Lung microvascular endothelial cell (primary cell): ENCODE measurements at regions not wholly inside any gene's neighbourhood (a gene's known extent, or its start where the extent isn't known, plus 50 kb on each side); places are given as distances from the start of the nearest gene placed in this dataset.
A peak's percentile ranks its signal among the peaks of the same experiment; 100 is the strongest.

Experiments
- DNase-seq, 2 donors: peaks; one replicate each; pipeline versions ENCODE4 v3.0.0 to v3.0.0-alpha.2; 2010; ENCODE audit warnings: low read depth in 2 of 2

DNA sequence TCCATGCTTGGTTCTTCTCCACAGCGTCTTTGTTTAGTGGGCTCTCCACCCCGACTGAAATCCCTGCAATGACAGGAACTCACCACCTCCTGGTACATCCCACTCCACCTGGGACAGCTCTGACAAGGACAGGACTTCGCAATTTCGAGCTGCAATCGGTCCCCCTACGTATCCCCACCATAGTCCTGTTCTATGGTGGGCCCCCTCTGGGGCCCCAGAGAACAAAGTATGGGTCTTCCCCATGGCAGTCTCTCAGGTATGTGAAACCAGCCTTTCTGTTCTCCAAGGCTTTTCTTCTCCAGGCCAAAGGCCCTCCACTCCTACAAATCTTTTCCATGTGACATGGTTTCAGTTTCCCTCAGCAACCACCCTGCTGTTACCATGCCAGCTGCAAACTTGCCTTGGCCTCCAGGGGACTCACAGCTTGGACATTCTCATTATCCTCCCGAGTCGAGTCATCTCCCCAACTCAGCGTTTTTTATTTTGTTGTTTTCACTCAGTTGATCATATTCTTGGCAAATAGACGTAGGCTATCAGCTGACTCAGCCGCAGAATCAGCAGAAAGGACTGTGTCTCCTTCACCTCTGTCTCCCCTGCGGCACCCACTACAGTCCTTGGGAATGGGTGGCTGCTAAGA lies 233.3 kb downstream of the OPA1 start:
- peak; percentile 13 to 69 for DNase-seq

DNA sequence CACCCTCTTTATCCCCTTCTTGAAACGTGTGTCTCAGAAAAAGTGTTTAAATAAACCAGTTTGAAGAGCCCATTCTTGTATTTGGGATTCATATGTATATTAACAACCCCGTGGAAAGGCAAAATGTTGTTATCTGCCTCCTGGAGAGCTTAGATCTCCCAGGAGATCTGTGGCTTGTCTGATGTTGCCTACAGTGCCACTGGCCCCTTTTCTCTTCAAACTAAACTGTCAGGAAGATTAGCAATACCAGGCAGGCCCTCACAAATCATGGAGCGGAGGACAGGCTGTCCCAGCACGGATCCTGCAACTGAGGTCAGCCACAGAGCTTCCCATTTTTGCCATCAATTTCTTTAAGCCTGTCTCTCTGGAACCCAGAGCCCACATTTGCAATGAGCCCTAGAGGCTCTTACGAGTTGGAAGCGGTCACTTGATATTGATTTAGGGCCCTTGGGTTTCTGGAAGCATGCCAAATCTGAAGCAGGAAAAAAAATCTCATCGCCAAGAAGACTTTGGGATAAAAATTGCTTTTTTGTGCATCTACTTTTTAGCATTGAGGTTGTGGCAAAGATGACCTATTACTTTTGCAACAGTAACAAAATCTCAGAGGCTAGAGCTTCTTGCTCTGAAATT lies 234.1 kb downstream of the OPA1 start:
- no peak for DNase-seq

DNA sequence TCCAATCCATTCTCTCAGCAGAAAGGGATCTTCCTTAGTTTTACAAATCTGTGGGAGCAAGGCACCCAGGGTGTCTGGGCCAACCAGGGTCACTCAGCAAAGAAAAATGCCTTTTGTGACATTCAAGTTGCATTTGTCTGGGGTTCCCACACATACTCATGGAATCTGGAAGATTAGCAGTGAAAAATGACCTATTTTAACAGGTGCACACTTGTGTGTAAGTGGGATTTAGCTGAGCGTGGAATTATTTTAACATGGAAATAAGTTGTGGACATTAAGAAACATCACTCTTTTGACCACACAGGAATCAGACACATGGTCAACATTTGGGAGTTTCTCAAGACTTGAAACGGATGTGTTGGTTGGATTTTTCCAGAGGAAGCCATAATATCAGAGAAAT lies 234.9 kb downstream of the OPA1 start:
- DNase-seq = no peak

DNA sequence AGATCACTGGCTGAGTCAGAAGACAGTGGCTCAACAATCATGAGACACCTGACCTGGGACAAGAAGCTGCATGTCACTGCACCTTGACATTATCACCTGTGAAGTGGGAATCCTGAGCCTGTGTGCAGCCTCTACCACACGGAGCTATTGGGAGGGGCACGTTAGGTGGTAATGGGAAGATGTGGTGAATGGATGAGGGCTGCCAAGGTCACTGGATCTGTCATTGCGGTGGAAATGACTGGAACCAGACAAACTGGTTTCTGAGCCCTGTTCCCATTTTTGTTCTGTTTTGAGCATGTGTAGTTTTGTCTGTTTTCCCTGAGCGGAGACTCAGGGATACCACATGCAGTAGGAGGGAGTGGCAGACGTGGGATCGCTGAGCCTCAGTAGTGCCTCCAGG lies 235.5 kb downstream of the OPA1 start:
- DNase-seq = no peak

DNA sequence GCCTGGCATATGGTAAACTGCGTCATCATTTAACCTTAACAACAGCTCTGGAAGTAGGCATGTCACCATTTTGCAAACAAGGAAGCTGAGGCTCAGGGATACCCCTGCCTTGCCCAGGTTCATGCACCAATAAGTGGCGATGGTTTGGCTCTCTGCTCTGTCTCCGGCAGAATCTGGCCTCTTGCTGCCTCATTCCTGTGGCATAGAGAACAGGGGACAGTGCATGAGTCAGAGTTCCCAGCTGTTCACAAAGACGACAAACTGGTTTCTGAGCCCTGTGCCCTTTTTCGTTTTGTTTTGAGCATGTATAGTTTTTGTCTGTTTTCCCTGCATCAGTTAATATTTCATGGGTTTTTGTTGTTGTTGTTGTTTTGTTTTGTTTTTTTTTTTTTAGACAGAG lies 236.8 kb downstream of the OPA1 start:
- no peak for DNase-seq

DNA sequence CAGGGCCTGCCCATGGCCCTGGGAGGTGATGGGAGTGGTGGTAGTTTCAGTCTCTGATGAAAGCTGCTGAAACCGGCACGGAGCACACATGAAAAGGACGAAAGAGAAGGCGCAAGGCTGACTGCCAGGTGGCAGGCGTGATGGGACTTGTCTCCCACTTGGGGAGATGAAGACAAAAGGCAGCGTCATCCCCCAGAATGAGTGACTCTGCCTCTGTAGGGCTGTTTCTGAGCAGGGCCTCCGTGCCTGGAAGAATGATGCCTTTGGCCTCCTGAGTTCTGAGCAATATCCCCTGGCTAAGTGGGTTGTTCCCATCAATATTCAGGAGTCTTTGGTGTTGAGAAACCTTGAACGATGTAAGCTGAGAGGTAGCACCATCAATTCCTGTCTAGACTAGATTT lies 237.8 kb downstream of the OPA1 start:
- no peak for DNase-seq

DNA sequence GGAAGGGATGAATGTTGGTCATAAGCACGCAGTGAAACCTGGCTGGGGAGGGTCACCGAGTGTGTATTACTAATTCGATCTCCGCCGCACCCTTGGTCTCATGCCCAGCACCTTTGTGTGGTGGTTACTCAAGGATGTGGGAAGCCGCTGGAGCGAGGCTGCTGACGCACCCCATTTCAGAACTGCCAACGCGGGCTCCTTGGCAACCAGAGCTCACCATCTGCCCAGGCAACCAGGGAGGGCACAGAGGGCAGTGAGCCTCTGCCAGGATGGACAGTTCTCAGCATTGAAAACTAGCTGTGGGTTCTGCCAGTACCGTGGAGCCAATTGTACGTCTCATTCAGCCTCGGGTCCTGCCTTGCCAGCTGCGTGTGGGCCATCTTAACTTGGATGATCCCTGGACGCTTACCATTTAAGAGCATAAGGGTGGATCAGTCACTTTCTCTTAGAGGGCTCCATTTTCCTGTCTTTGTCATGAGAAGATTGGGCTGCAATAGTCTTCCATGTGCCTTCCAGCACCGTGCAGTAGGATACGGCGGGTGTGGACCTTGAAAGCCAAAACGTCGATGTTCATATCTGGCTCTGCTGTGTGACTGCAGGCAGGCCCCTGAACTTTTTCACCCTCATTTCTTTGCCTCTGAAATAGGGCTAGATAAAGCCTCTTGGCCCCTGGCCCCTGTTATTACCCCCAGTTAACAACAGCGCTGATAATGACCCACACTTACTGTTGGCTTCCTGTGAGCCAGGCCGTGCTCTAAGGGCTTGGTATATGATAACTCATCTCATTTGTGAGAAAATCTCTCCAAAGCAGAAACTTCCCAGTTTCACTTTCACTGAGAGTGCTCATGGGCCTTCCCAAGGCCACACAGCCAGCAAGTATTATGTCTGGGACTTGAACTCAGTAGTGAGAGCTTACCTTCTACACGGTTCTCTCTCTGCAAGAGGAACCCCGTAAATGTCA lies 238.8 kb downstream of the OPA1 start:
- DNase-seq = peak in 1 of 2 donors; percentile 16

DNA sequence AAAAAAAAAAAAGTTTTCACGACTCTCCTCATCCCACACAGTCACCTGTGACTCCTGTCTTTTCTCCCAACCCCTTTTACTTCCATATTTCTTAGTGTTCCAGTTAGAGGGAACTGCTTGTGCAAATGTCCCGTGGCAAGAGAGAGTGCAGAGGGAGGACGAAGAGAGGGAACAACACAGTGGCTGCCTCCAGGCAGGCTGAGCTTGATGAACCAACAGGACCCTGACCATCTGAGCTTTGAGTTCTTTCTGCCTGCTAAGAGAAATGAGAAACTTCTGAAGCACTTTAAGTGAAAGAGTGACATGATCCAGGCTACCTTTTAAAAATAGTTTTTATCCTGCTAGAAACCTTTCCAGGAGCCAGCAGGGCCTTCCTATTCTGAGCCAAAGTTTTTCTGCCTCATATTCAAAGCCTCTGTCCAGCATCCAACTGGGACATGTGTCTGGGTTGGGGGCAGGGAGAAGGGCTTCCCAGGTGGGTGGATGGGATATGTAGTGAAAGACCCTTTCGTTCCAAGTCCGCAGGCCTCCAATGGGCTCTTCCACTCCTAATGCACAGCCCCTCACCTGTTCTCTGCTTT lies 239.9 kb downstream of the OPA1 start:
- DNase-seq = no peak

DNA sequence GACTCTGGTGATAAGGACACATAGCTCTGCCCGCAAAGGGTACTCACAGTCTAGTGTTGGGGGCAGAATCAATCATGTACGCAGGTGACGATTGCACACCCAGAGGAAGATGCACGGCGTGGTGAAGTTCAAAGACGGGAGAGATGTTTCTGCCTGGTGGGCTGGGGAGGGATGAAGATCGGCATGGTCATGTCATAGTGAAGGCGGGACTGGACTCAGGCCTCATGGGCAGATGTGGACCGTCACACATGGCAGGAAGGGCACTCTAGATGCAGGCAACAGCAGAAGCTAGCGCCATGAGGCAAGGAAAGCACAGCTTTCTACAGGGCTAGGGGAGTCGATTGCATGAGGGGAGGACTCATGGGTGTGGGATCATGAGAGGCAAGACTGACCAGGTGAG lies 240.6 kb downstream of the OPA1 start:
- no peak for DNase-seq

DNA sequence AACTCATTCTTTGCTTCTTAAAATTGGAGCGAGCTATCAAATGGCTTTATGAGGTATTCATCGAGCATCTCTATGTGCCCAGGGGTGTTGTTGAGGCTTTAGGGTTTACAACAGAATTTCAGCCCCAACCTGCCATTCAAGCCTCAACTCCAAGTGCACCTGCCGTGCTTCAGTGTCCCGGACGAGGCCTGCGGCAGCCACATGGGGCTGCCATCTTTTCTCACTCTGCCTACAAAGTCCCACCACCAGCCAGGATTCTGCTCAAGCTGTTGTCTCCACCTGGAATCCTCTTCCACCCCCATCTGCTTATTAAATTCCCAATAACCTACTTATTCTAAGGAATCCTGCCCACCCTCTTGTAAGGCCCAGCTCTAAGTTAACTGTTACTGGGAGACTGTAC lies 242.4 kb downstream of the OPA1 start:
- no peak for DNase-seq

DNA sequence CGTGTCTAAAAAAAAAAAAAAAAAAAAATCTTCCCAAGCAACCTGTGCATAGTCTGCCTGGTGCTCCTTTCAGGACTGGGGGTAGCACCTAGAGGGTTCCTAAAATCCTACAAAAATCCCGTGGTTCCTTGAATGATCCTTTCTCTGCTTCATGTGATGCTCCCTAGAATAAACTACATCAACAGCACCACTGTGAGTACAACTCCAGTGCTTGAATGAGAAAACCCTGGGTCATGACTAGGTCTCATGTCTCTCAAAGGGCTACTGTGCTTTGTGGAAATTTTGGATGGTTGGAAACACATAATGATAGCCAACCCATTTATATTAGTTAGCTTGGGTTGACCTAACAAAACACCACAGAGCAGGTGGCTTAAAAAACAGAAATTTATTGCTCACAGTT lies 243.5 kb downstream of the OPA1 start:
- no peak for DNase-seq

DNA sequence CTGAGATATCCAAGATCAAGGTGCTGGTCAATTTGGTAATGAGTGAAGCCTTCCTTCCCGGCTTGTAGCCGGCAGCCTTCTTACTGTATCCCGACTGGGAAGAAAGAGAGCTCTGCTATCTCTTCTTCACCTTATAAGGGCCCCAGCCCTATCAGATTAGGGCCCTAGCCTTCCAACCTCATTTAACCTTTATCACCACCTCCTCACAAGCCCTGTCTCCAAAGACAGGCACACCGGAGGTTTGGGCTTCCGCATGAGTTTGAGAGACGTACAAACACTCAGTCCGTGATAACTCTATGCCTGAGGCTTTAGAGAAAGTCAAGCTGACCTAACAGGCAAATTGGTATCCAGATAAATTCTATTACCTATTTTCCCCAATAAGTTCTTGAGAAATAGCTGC lies 243.9 kb downstream of the OPA1 start:
- no peak for DNase-seq

DNA sequence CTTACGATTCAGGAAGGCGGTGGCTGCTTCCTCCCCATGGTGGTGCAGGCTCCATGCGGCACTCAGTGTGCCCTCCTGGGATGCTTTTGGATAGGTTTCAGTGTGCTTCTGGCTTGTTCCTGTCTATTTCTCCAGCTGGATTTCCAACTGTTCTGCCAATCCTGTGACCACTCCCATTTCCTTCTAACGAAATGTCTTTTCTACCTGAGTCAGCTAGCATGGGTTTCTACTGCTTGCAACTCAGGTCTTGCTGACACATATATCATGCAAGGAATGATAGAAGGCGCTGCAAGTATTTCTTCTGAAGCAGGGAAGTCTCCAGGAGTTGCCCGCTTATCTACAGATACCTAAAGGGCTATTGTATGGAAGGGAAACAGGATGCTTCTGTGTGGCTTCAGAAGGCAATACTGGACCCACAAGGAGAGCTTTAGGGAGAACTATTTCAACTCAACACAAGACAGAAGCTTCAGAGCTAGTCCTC lies 244.4 kb downstream of the OPA1 start:
- no peak for DNase-seq

DNA sequence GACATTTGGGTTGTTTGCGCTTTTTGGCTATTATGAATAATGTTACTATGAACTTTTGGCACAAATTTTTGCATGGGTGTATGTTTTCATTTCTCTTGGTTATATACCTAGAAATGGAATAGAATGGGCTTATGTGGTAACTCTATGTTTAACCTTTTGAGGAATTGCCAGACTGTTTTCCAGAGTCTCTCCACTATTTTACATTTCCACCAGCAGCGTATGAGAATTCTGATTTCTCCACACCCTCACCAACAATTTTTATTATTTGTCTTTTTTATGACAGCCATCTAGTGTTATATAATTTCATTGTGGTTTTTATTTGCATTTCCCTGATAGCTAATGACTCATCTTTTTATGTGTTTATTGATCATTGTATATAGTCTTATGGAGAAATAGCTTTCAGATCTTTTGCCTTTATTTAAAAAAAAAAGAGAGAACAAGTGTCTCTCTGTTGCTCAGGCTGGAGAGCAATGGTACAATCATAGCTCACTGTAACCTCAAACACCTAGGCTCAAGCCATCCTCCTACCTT lies 247.2 kb downstream of the OPA1 start:
- DNase-seq = no peak

DNA sequence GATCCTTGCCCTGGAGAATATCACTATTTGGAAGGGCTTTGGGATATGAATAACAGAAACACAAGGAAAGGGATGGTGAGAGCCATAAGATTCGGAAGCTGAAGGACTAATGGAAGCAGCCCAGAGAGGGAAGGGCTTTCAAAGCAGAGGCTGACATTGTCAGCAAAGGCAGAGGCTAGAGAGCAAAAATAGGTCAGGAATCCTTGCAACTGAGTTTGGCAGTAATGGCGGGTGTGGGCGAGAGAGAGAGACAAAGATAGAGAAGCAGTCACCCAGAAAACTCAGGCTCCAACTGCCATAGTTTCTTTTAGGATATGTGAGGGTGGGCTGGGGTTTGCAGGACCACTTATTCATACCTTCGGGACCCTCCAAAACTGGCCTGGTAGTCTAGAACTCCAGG lies 248.6 kb downstream of the OPA1 start:
- DNase-seq = no peak

DNA sequence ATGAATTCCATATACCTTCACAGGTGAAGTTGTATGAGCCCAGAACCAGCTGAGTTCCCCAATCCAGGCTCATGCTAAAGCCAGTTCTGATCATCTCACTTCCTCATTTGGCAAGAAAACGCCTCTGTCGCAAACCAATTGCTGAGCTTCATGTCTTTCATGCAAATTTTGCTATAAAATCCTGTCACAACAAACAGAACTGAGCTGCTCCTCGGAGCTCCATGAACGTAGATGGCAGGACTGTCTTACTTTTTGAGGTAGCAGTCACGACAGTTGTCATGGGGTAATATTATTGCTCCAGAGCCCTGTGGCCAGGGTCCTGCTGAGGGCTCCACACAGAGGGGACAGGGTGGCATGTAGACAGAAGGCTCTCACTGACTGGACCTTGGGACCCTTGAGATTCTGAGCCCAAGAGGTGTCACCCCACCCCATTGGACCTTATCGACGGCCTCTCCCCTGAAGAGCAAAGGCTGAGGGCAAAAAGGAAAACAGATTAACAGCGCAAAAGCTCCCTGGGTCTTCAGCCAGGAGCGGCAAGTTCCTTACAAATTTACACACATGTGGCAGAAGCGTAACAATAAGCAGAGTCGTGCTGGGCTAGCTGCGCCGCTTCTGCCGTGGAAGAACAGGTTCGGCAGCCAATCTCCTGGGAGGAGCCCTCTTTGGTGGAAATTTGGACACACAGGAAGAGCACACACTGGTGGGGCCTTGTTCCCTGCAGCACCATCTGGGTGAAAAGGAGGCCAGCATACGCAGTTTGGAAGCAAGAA lies 249.2 kb downstream of the OPA1 start:
- DNase-seq = no peak

DNA sequence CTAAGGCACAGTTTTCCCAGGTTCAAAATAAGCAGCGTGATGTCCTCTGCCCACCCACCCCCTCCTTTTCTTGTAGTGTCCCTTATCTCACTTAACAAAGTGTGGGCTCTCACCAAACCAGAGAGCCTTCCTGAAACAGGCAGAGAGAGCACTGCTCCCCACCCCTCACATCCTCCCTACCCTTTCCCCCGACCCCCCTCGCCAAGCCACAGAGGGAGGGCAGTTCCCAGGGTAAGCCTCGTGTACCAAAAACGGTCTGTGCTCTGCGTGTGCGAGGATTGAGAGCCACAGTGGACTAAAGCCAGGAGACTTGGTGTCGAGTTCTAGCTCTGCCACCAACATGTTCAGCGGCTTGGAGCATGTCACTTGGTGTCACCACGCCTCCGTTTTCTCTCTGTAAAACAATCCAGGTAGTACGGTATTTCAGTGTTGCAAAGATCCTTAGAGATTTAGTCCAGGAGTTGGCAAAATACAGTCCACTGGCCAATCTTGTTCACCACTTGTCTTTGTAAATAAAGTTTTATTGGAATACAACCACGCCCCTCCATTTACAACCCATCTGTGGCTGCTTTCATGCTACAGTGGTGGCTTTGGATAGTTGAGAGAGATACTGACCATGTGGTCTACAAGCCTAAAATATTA lies 249.9 kb downstream of the OPA1 start:
- no peak for DNase-seq

DNA sequence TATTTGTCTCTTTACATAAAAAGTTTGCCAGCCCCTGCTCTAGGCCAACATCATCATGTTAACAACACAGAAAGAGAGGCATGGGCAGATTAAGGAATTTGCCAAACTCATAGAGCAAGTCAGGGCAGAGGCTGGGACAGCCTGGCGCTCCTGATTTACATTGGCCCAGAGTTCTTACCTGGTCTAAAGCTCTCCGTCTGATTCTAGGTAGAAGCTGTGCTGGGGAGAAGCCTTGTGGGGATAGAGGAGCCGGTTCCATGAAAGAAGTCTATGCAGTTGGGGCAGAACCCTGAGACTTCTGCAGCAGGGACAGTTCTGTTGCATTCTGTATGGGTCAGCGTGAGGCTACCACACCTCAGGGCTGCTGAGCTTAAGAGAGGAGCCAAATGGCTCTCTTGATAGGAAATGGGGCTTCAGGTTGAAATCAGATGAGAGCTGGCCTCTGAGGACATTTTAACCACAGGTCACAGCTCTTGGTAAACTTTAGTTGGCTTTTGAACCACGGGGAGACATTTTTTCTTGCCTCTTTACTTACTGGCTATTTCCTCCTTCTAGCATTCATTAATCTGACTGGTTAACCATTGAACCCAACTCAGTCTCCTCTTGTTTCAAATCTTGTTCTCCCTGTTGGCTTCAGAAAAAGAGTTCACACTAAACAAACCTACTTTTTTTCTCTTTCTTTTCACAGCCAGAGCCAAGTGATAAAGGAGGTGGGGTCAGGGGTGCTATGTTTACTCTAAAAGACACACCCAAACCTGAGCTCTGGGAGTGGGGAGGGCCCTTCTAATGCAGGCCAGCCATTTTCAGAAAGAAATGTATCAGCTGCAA lies 250.7 kb downstream of the OPA1 start:
- DNase-seq = no peak

DNA sequence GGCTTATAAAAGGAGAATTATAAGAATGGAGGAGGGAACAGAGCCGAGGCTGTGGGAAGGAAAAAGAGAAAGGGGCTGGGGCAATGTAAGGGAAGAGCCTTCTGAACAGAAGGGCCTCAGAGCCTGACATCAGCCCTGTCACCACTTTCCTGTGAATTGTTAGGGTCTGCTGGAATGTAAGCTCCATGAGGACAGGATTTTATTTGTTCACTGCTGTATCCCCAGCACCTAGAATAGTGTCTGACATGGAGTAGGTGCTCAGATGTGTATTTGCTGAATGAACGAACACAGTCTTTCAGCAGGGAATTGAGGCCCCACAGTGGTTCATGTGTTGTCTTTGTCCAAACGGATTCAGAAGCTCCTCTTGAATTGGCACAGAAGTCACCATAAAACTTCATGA lies 251.5 kb downstream of the OPA1 start:
- no peak for DNase-seq

DNA sequence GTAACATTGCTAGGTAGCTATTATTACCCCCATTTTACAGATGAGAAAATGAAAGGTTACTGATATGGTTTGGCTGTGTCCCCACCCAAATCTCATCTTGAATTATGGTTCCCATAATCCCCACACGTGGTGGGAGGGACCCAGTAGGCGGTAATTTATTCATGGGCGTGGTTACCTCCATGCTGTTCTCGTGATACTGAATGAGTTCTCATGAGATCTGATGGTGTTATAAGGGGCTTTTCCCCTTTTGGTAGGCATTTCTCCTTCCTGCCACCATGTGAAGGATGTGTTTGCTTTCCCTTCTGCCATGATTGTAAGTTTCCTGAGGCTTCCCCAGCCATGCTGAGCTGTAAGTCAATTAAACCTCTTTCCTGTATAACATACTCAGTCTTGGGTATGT lies 252.1 kb downstream of the OPA1 start:
- no peak for DNase-seq
